Left ventricle myocardium inferior (tissue), 1 donor: ENCODE measurements at regions not wholly inside any gene's neighbourhood (a gene's known extent, or its start where the extent isn't known, plus 50 kb on each side); places are given as distances from the start of the nearest gene placed in this dataset.

Source experiments
- DNase-seq: peaks from one replicate; pipeline ENCODE4 v3.0.0-alpha.2; 2020
- H3K27ac ChIP-seq: fragments of 200-600 bp; replicated peaks from 2 replicates; pipeline ENCODE4 v1.8.0; 2021
- H3K27me3 ChIP-seq: fragments of 200-600 bp; 2 replicates; pipeline ENCODE4 v1.8.0; 2021; ENCODE audit warnings: low read depth
- H3K36me3 ChIP-seq: fragments of 200-600 bp; 2 replicates; pipeline ENCODE4 v1.8.0; 2021
- H3K4me1 ChIP-seq: fragments of 200-600 bp; 2 replicates; pipeline ENCODE4 v1.8.0; 2021
- H3K4me3 ChIP-seq: fragments of 200-600 bp; 2 replicates; pipeline ENCODE4 v1.8.0; 2021; ENCODE audit warnings: mild to moderate bottlenecking, moderate library complexity
- H3K9me3 ChIP-seq: fragments of 200-600 bp; replicated peaks from 2 replicates; pipeline ENCODE4 v1.8.0; 2021
- CTCF ChIP-seq: fragments of 200-600 bp; IDR thresholded peaks from 2 replicates; pipeline ENCODE4 v1.8.0; 2021; ENCODE audit warnings: antibody characterized with exemption, mild to moderate bottlenecking, borderline replicate concordance
- intact Hi-C: fragments of 100-400 bp; cut with micrococcal nuclease; formaldehyde crosslinking; loops from one replicate; pipeline ENCODE4 v1.11.0; 2022
- donor health status: DM: no; HTN: yes; CAD: no; lungs with severe emphysema.

DNA sequence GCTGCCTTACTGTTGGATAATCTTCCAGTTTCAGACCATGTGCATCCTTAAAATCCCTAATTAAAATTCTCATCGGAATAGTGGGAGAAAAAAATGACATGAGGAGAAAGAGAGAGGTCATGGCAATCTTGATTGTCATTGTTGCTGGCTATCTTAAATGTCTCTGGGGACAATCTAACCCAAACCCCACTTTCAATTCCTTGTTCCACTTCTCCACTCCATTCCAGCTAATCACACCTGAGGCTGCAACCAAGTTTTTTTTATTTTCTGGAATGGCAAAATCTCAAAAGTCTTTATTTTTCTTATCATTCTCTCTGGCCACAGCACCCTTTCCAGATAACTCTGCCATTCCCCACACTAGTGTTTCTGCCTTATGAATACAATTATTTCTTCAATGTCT is 171.9 kb upstream of the RASA1 start:
- DNase-seq: no peak
- Histone ChIP-seq H3K36me3 (no peaks in the 10 kb centered on the region), H3K27ac (no peak overlapping the region), H3K4me3 (no peak overlapping the region), H3K9me3 (no peaks in the 10 kb centered on the region), H3K4me1 (no peaks in the 10 kb centered on the region), H3K27me3 (no peaks in the 10 kb centered on the region)
- intact Hi-C loops: no loop called here
- TF ChIP-seq CTCF: no peak

- no peak overlapping the region for H3K27ac ChIP-seq
- DNase-seq: no peak
- intact Hi-C loops: no loop called here
- no peaks in the 10 kb centered on the region for H3K9me3 ChIP-seq
- TF ChIP-seq CTCF: no peak
- H3K27me3 ChIP-seq: no peaks in the 10 kb centered on the region
- H3K4me1 ChIP-seq: no peaks in the 10 kb centered on the region
- no peaks in the 10 kb centered on the region for H3K36me3 ChIP-seq
- H3K4me3 ChIP-seq: no peak overlapping the region
Observed at GRCh38 chr5:87097664-87098063, 170.0 kb upstream of the RASA1 start.

DNA sequence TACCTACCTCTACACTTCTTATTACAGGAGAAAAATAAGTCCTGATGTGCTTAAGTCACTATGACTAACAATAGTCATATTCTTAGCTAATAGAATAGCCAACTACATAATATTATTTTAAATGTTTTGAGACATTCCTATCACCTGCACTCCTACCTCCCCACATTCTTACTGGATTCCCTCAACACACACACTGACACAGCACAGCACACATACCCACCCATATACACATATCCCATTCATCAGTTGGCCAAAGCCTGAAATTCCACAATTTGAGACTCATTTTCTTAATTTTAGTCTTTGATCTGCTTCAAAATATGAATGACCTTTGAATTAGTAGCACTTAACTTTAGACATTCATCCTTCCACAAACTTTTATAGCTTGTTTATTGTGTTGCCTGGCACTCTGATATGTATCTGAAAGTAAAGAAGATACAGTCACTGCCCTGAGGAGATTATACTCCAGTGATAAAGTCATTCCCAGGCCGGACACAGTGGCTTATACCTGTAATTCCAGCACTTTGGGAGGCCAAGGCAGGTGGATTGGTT is 168.3 kb upstream of the RASA1 start:
- Histone ChIP-seq H3K9me3 (no peaks in the 10 kb centered on the region), H3K27me3 (no peaks in the 10 kb centered on the region), H3K27ac (no peak overlapping the region), H3K4me3 (no peak overlapping the region), H3K36me3 (no peaks in the 10 kb centered on the region), H3K4me1 (no peaks in the 10 kb centered on the region)
- no peak for TF ChIP-seq CTCF
- no peak for DNase-seq
- intact Hi-C loops: no loop called here

DNA sequence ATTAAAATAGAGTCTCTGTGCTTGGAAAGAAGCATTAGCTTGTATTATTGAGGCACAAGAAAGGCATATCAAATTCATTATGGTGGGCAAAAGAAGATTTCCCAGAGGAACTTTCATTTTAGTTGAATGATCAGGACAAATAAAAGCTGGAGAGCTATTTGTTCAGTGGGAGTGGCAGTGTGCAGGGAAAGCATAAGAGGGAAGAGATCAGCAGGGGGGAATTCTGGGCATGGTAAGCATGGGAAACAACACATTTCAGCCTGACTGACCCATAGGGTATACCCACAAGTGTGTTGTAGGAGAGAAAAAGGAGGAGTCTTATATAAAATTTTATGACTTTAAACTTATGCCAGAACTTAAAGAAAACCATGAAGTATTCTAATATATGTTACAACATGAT is 167.7 kb upstream of the RASA1 start:
- no peak for DNase-seq
- TF ChIP-seq CTCF: no peak
- Histone ChIP-seq H3K4me1 (no peaks in the 10 kb centered on the region), H3K36me3 (no peaks in the 10 kb centered on the region), H3K4me3 (no peak overlapping the region), H3K27ac (no peak overlapping the region), H3K27me3 (no peaks in the 10 kb centered on the region), H3K9me3 (no peaks in the 10 kb centered on the region)
- intact Hi-C loops: no loop called here

GRCh38 chr5:87101321-87101720 is 166.4 kb upstream of the RASA1 start:
- DNase-seq: no peak
- H3K27me3 ChIP-seq: no peaks in the 10 kb centered on the region
- no peaks in the 10 kb centered on the region for H3K4me1 ChIP-seq
- H3K4me3 ChIP-seq: no peak overlapping the region
- no peaks in the 10 kb centered on the region for H3K36me3 ChIP-seq
- intact Hi-C loops: no loop called here
- H3K27ac ChIP-seq: no peak overlapping the region
- H3K9me3 ChIP-seq: no peaks in the 10 kb centered on the region
- TF ChIP-seq CTCF: no peak

DNA sequence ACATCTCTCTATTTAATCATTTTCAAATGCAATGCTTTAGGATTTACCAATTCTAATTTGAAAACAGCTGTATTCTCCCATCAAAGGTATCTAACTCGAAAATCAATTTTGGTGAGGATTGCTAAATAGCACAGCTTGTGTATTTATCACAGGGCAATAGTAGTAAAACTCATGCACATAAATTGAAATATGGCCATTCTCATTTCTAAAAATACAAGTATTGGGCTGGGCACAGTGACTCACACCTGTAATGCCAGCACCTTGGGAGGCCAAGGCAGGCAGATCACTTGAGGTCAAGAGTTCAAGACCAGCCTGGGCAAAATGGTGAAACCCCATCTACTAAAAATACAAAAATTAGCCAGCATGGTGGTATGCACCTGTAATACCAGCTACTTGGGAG is 164.8 kb upstream of the RASA1 start:
- no peak overlapping the region for H3K4me3 ChIP-seq
- H3K27ac ChIP-seq: no peak overlapping the region
- no peaks in the 10 kb centered on the region for H3K27me3 ChIP-seq
- TF ChIP-seq CTCF: no peak
- intact Hi-C loops: no loop called here
- H3K4me1 ChIP-seq: no peaks in the 10 kb centered on the region
- no peaks in the 10 kb centered on the region for H3K36me3 ChIP-seq
- H3K9me3 ChIP-seq: no peaks in the 10 kb centered on the region
- DNase-seq: no peak
